ENCODE measurements at regions not wholly inside any gene's neighbourhood (a gene's known extent, or its start where the extent isn't known, plus 50 kb on each side); places are given as distances from the start of the nearest gene placed in this dataset.

- Histone ChIP-seq H2AFZ (no peak overlapping the region), H3K4me3 (no peak overlapping the region), H3K4me2 (no peak overlapping the region), H3K4me1 (replicated peaks; ENCODE audit: insufficient read depth) (peaks cover 20% of the 10 kb centered on the region), H3K9me2 (ENCODE audit: insufficient read depth) (no peaks in the 10 kb centered on the region), H4K20me1 (ENCODE audit: insufficient read depth) (no peaks in the 10 kb centered on the region), H3K9me3 (ENCODE audit: insufficient read depth, low read depth) (no peaks in the 10 kb centered on the region), H3K79me2 (ENCODE audit: low read depth) (no peaks in the 10 kb centered on the region), H3K27me3 (ENCODE audit: insufficient read depth, low read depth) (no peaks in the 10 kb centered on the region), H3F3A (ENCODE audit: insufficient read depth, low read depth) (peaks cover 10% of the 10 kb centered on the region; the same call in 1 of the 2 replicates), H3K36me3 (ENCODE audit: low read depth) (no peaks in the 10 kb centered on the region), H3K27ac (no peak overlapping the region)
- TF ChIP-seq CTCF (conservative IDR thresholded peaks at IDR 0.05) (no peak), EZH2 (IDR thresholded peaks at IDR 0.05; ENCODE audit: low read depth) (no peak)
- DNase-seq = no peak
- intact Hi-C loops (cut with micrococcal nuclease; ENCODE audit: unreplicated experiment) = no loop called here
- no TSS peak for BruUV-seq (replicated peaks)
- CTCF ChIA-PET = no interaction called here
- POLR2A ChIA-PET (ENCODE audit: unreplicated experiment) = no interaction called here
Observed at GRCh38 chr5:60490597-60491166, 209.3 kb downstream of the DEPDC1B start.

GRCh38 chr5:60489856-60490255 lies 210.1 kb downstream of the DEPDC1B start:
- no peak for DNase-seq
- no TSS peak for BruUV-seq (replicated peaks)
- Histone ChIP-seq H3K4me3 (no peak overlapping the region), H3K9me3 (ENCODE audit: insufficient read depth, low read depth) (no peaks in the 10 kb centered on the region), H3K36me3 (ENCODE audit: low read depth) (no peaks in the 10 kb centered on the region), H3K27me3 (ENCODE audit: insufficient read depth, low read depth) (no peaks in the 10 kb centered on the region), H3F3A (ENCODE audit: insufficient read depth, low read depth) (peaks cover 10% of the 10 kb centered on the region; the same call in 1 of the 2 replicates), H2AFZ (no peak overlapping the region), H3K27ac (no peak overlapping the region), H3K79me2 (ENCODE audit: low read depth) (no peaks in the 10 kb centered on the region), H3K9me2 (ENCODE audit: insufficient read depth) (no peaks in the 10 kb centered on the region), H3K4me2 (0 out of 2 replicates have a peak overlapping the region, but pooled peaks have one; percentile 91), H3K4me1 (replicated peaks; ENCODE audit: insufficient read depth) (peaks cover 20% of the 10 kb centered on the region), H4K20me1 (ENCODE audit: insufficient read depth) (no peaks in the 10 kb centered on the region)
- ChIA-PET CTCF (no interaction called here), POLR2A (ENCODE audit: unreplicated experiment) (no interaction called here)
- intact Hi-C loops (cut with micrococcal nuclease; ENCODE audit: unreplicated experiment) = loop anchor here (5.0 to 10.0 kb wide), 2 partner anchors 102 to 395 kb away; no protein-coding TSS in a partner anchor
- TF ChIP-seq CTCF (conservative IDR thresholded peaks at IDR 0.05) (no peak), EZH2 (IDR thresholded peaks at IDR 0.05; ENCODE audit: low read depth) (no peak)

- Histone ChIP-seq H3K27ac (peak overlapping the region; percentile 75; the same call in 1 of the 2 replicates), H3K27me3 (ENCODE audit: insufficient read depth, low read depth) (no peaks in the 10 kb centered on the region), H3K4me2 (peak overlapping the region; percentile 91), H3F3A (ENCODE audit: insufficient read depth, low read depth) (peaks cover 10% of the 10 kb centered on the region; the same call in 1 of the 2 replicates), H3K79me2 (ENCODE audit: low read depth) (no peaks in the 10 kb centered on the region), H3K36me3 (ENCODE audit: low read depth) (no peaks in the 10 kb centered on the region), H2AFZ (no peak overlapping the region), H3K4me1 (replicated peaks; ENCODE audit: insufficient read depth) (peaks cover 20% of the 10 kb centered on the region), H3K9me2 (ENCODE audit: insufficient read depth) (no peaks in the 10 kb centered on the region), H3K9me3 (ENCODE audit: insufficient read depth, low read depth) (no peaks in the 10 kb centered on the region), H3K4me3 (peak overlapping the region; percentile 67; the same call in 1 of the 2 replicates), H4K20me1 (ENCODE audit: insufficient read depth) (no peaks in the 10 kb centered on the region)
- POLR2A ChIA-PET (ENCODE audit: unreplicated experiment) = no interaction called here
- intact Hi-C loops (cut with micrococcal nuclease; ENCODE audit: unreplicated experiment) = loop anchor here (5.0 to 10.0 kb wide), 2 partner anchors 103 to 395 kb away; no protein-coding TSS in a partner anchor
- CTCF ChIA-PET = no interaction called here
- BruUV-seq (replicated peaks) = no TSS peak
- TF ChIP-seq CTCF (conservative IDR thresholded peaks at IDR 0.05) (no peak), EZH2 (IDR thresholded peaks at IDR 0.05; ENCODE audit: low read depth) (no peak)
- DNase-seq = no peak
Observed at GRCh38 chr5:60489377-60489776, 210.6 kb downstream of the DEPDC1B start.
